ENCODE measurements at regions not wholly inside any gene's neighbourhood (a gene's known extent, or its start where the extent isn't known, plus 50 kb on each side); places are given as distances from the start of the nearest gene placed in this dataset.

DNA sequence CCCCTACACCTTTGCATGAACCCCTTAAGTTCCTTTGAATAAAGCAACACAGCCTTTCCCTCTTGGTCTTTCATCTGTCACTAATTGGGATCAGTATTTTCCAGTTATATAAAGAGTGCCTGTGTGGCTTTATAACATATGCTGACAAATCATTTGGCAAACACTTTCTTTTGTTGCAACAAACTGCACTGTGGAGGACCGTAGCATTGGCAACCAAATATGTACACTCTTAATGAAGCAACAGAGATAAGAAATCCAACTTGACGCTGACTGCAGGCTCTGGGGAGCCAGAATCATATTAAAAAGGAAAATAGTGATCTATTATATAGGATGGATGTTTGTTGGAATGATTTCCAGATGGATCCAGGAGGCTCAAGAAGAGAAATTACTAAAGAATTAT, 120.1 kb upstream of the PRICKLE2 start:
- no peaks in the 10 kb centered on the region for H3K27me3 ChIP-seq (ENCODE audit: insufficient read depth, low read length, poor library complexity)
- H4K20me1 ChIP-seq (ENCODE audit: insufficient read depth, low read length), result no peaks in the 10 kb centered on the region
- ATAC-seq (ENCODE audit: insufficient read depth, low read depth), result no peak
- TF ChIP-seq EZH2 (IDR thresholded peaks at IDR 0.05; ENCODE audit: borderline replicate concordance, low read depth, low read length, severe bottlenecking), result no peak
- TF ChIP-seq, protein P1, sequence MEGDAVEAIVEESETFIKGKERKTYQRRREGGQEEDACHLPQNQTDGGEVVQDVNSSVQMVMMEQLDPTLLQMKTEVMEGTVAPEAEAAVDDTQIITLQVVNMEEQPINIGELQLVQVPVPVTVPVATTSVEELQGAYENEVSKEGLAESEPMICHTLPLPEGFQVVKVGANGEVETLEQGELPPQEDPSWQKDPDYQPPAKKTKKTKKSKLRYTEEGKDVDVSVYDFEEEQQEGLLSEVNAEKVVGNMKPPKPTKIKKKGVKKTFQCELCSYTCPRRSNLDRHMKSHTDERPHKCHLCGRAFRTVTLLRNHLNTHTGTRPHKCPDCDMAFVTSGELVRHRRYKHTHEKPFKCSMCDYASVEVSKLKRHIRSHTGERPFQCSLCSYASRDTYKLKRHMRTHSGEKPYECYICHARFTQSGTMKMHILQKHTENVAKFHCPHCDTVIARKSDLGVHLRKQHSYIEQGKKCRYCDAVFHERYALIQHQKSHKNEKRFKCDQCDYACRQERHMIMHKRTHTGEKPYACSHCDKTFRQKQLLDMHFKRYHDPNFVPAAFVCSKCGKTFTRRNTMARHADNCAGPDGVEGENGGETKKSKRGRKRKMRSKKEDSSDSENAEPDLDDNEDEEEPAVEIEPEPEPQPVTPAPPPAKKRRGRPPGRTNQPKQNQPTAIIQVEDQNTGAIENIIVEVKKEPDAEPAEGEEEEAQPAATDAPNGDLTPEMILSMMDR (IDR thresholded peaks at IDR 0.05; ENCODE audit: borderline replicate concordance, extremely low read depth, low read length, poor library complexity, severe bottlenecking), result no peak
- no peak overlapping the region for H3K4me3 ChIP-seq (ENCODE audit: low read depth in 1 of 2, low read length in 2 of 2)
- no peaks in the 10 kb centered on the region for H3K9me3 ChIP-seq (ENCODE audit: insufficient read depth, low read length, severe bottlenecking)
- no peak overlapping the region for H3K27ac ChIP-seq (ENCODE audit: low read length)
- H3K36me3 ChIP-seq (ENCODE audit: insufficient read depth, low read length), result no peaks in the 10 kb centered on the region
- H3K4me2 ChIP-seq (ENCODE audit: insufficient read depth, low read length), result no peak overlapping the region
- H3K79me2 ChIP-seq (ENCODE audit: insufficient read depth, low read length), result no peaks in the 10 kb centered on the region
- no peak for DNase-seq
- H2AFZ ChIP-seq (ENCODE audit: low read depth, low read length), result no peak overlapping the region
- H3K9ac ChIP-seq (ENCODE audit: low read depth, low read length), result no peak overlapping the region
- H3K4me1 ChIP-seq (ENCODE audit: insufficient read depth, low read length), result no peaks in the 10 kb centered on the region

DNA sequence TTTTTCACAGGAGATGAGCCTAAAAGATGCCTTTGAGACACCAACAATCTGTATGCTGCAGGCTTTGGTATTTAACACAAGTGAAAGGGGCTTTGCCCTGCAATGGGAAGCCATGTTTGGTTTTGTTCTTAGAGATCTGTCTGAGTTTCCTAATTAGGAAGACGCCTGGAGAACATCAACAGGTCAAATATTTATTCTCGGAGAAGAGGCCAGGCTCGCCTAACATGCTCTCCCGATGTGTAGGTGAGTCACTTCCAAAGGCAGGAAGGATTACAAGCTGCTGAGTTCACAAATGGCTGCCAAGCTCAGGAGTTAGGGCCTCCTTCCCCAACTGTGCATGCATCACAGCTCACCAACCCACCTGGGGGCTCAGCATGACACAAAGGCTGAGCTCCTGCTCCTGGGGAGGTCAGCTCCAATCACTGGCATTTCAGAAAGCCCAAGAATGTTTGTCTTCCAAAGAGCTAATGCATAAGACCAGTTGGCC, 119.5 kb upstream of the PRICKLE2 start:
- no peak for TF ChIP-seq EZH2 (IDR thresholded peaks at IDR 0.05; ENCODE audit: borderline replicate concordance, low read depth, low read length, severe bottlenecking)
- TF ChIP-seq, protein P1 (IDR thresholded peaks at IDR 0.05; ENCODE audit: borderline replicate concordance, extremely low read depth, low read length, poor library complexity, severe bottlenecking), result no peak
- no peak overlapping the region for H3K4me2 ChIP-seq (ENCODE audit: insufficient read depth, low read length)
- no peak overlapping the region for H2AFZ ChIP-seq (ENCODE audit: low read depth, low read length)
- H4K20me1 ChIP-seq (ENCODE audit: insufficient read depth, low read length), result no peaks in the 10 kb centered on the region
- H3K4me3 ChIP-seq (ENCODE audit: low read depth in 1 of 2, low read length in 2 of 2), result no peak overlapping the region
- H3K4me1 ChIP-seq (ENCODE audit: insufficient read depth, low read length), result no peaks in the 10 kb centered on the region
- H3K79me2 ChIP-seq (ENCODE audit: insufficient read depth, low read length), result no peaks in the 10 kb centered on the region
- H3K36me3 ChIP-seq (ENCODE audit: insufficient read depth, low read length), result no peaks in the 10 kb centered on the region
- ATAC-seq (ENCODE audit: insufficient read depth, low read depth) (no peak), DNase-seq (no peak)
- H3K9ac ChIP-seq (ENCODE audit: low read depth, low read length), result no peak overlapping the region
- H3K9me3 ChIP-seq (ENCODE audit: insufficient read depth, low read length, severe bottlenecking), result no peaks in the 10 kb centered on the region
- H3K27ac ChIP-seq (ENCODE audit: low read length), result no peak overlapping the region
- H3K27me3 ChIP-seq (ENCODE audit: insufficient read depth, low read length, poor library complexity), result no peaks in the 10 kb centered on the region

DNA sequence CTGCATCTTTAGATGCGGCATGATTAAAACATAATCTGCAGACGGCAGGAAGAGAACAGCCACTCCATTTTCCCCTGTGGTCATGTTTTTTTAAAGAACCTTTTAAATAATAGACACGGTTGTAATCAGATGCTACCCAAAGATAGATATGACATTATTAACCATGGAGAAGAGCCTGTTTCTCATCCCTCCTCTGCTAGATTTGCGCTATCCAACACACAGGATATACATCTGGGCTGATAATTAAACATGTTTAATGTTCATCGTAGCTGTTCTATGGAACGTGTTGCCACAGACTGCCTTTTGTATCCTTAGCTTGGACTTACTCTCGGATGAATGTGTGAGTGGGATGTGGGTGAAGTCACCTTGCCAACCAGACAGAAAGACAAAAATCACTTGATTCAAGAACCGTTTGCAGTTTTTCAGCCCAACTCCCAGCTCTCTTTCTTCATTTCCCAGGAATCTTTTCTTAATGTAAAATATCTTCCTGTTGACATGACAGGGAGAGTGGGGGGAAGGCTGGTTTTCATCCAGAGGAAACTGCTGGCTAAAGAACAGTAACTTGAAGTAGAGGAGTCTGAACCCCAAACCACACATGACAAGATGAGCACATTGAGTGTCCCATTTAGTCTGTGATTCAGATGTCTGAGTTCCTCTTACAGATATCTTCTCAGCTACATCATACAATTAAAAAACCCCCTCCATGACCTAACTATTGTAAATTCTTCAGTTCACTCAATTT, 118.6 kb upstream of the PRICKLE2 start:
- H2AFZ ChIP-seq (ENCODE audit: low read depth, low read length), result no peak overlapping the region
- H3K4me1 ChIP-seq (ENCODE audit: insufficient read depth, low read length), result no peaks in the 10 kb centered on the region

More for the DNA sequence above, 118.6 kb upstream of the PRICKLE2 start:
- Histone ChIP-seq H3K9ac (ENCODE audit: low read depth, low read length) (no peak overlapping the region), H3K79me2 (ENCODE audit: insufficient read depth, low read length) (no peaks in the 10 kb centered on the region), H3K27ac (ENCODE audit: low read length) (no peak overlapping the region), H4K20me1 (ENCODE audit: insufficient read depth, low read length) (no peaks in the 10 kb centered on the region), H3K9me3 (ENCODE audit: insufficient read depth, low read length, severe bottlenecking) (no peaks in the 10 kb centered on the region), H3K27me3 (ENCODE audit: insufficient read depth, low read length, poor library complexity) (no peaks in the 10 kb centered on the region), H3K4me3 (ENCODE audit: low read depth in 1 of 2, low read length in 2 of 2) (no peak overlapping the region), H3K36me3 (ENCODE audit: insufficient read depth, low read length) (no peaks in the 10 kb centered on the region), H3K4me2 (ENCODE audit: insufficient read depth, low read length) (no peak overlapping the region)
- TF ChIP-seq, protein P1 (IDR thresholded peaks at IDR 0.05; ENCODE audit: borderline replicate concordance, extremely low read depth, low read length, poor library complexity, severe bottlenecking), result no peak
- no peak for TF ChIP-seq EZH2 (IDR thresholded peaks at IDR 0.05; ENCODE audit: borderline replicate concordance, low read depth, low read length, severe bottlenecking)
- DNase-seq (no peak), ATAC-seq (ENCODE audit: insufficient read depth, low read depth) (no peak)
